Keratinocyte (primary cell): ENCODE measurements at regions not wholly inside any gene's neighbourhood (a gene's known extent, or its start where the extent isn't known, plus 50 kb on each side); places are given as distances from the start of the nearest gene placed in this dataset.

Source experiments
- DNase-seq: peaks from one replicate; pipeline ENCODE4 v3.0.0-alpha.2; 2011; ENCODE audit warnings: low read depth, missing footprints, low spot score
- FAIRE-seq: peaks from 2 replicates; lab custom pipeline; 2011; peaks lifted over from hg19 to GRCh38; lab: Jason Lieb, UNC
- H2AFZ ChIP-seq: 2 replicates; pipeline ENCODE4 v1.6.0; 2012; ENCODE audit warnings: low read length, control low read depth, inconsistent platforms; ENCODE audit not compliant: control insufficient read depth
- H3K27ac ChIP-seq: 2 replicates; pipeline ENCODE4 v1.5.1; 2011; ENCODE audit warnings: low read length; ENCODE audit not compliant: control insufficient read depth, insufficient read depth
- H3K27me3 ChIP-seq: 3 replicates; pipeline ENCODE4 v1.6.0; 2011; ENCODE audit warnings: low read length; ENCODE audit not compliant: control insufficient read depth, insufficient read depth; ENCODE audit errors: extremely low read depth
- H3K36me3 ChIP-seq, 2 experiments: 2 replicates in 1 of 2; 3 replicates in 1 of 2; pipeline ENCODE4 v1.5.1; 2011; ENCODE audit warnings: low read length in 2 of 2, mild to moderate bottlenecking in 1 of 2; ENCODE audit not compliant: control insufficient read depth in 2 of 2, insufficient read depth in 2 of 2; ENCODE audit errors: extremely low read depth in 1 of 2
- H3K4me1 ChIP-seq: 3 replicates; pipeline ENCODE4 v1.5.1; 2011; ENCODE audit warnings: low read length; ENCODE audit not compliant: control insufficient read depth, insufficient read depth; ENCODE audit errors: extremely low read depth
- H3K4me2 ChIP-seq: 3 replicates; pipeline ENCODE4 v1.6.0; 2011; ENCODE audit warnings: low read depth, low read length; ENCODE audit not compliant: control insufficient read depth, insufficient read depth; ENCODE audit errors: extremely low read depth
- H3K4me3 ChIP-seq, 3 experiments: fragments of 200-600 bp in 1 of 3; sonication (generic) in 1 of 3; 2 replicates in 2 of 3; 3 replicates in 1 of 3; pipeline ENCODE4 v1.5.1; 2011 to 2016; ENCODE audit warnings: low read length in 3 of 3, mild to moderate bottlenecking in 3 of 3, control low read depth in 2 of 3, inconsistent platforms in 1 of 3, low read depth in 1 of 3, mixed read lengths in 1 of 3, mixed run types in 1 of 3, moderate library complexity in 1 of 3; ENCODE audit not compliant: control insufficient read depth in 2 of 3, insufficient read depth in 2 of 3; ENCODE audit errors: extremely low read depth in 1 of 3
- H3K79me2 ChIP-seq: 2 replicates; pipeline ENCODE4 v1.6.0; 2012; ENCODE audit warnings: low read length; ENCODE audit not compliant: control insufficient read depth, insufficient read depth
- H3K9ac ChIP-seq: 3 replicates; pipeline ENCODE4 v1.6.0; 2011; ENCODE audit warnings: low read length; ENCODE audit not compliant: control insufficient read depth, insufficient read depth; ENCODE audit errors: extremely low read depth
- H3K9me1 ChIP-seq: 3 replicates; pipeline ENCODE4 v1.6.0; 2011; ENCODE audit warnings: low read length; ENCODE audit not compliant: control insufficient read depth, insufficient read depth; ENCODE audit errors: extremely low read depth
- H3K9me3 ChIP-seq: 2 replicates; pipeline ENCODE4 v1.5.1; 2012; ENCODE audit warnings: low read depth, low read length; ENCODE audit not compliant: control insufficient read depth
- H4K20me1 ChIP-seq: 3 replicates; pipeline ENCODE4 v1.6.0; 2011; ENCODE audit warnings: low read length; ENCODE audit not compliant: control insufficient read depth, insufficient read depth; ENCODE audit errors: extremely low read depth
- CTCF ChIP-seq, 3 experiments: IDR thresholded peaks in 1 of 3; conservative IDR thresholded peaks in 1 of 3; optimal IDR thresholded peaks in 1 of 3; 2 replicates in 2 of 3; 3 replicates in 1 of 3; pipeline versions ENCODE3 to v1.5.1; 2011; ENCODE audit warnings: low read length in 3 of 3, mild to moderate bottlenecking in 3 of 3, moderate library complexity in 2 of 3, control low read depth in 1 of 3, inconsistent platforms in 1 of 3; ENCODE audit not compliant: insufficient read depth in 2 of 3; ENCODE audit errors: extremely low read depth in 1 of 3
- EZH2 ChIP-seq: IDR thresholded peaks from one replicate; pipeline ENCODE4 v1.6.1; 2012; ENCODE audit warnings: inconsistent platforms, mild to moderate bottlenecking, low read length, moderate library complexity
- dilution Hi-C: fragments of 300-500 bp; cut with MboI; formaldehyde crosslinking; loops from one replicate; pipeline ENCODE4 v1.7.0; 2020; ENCODE audit warnings: low sequenced_read_pairs; ENCODE audit not compliant: extremely low pct_ligation_motif_present

- DNase-seq (no peak), FAIRE-seq (no peak)
- H3K9ac ChIP-seq, result no peak overlapping the region
- H4K20me1 ChIP-seq, result no peaks in the 10 kb centered on the region
- no peaks in the 10 kb centered on the region for H3K36me3 ChIP-seq
- H3K9me3 ChIP-seq, result no peaks in the 10 kb centered on the region
- peaks cover 32% of the 10 kb centered on the region for H3K4me1 ChIP-seq
- no peaks in the 10 kb centered on the region for H3K9me1 ChIP-seq
- no peaks in the 10 kb centered on the region for H3K27me3 ChIP-seq
- H3K4me2 ChIP-seq, result no peak overlapping the region
- no peaks in the 10 kb centered on the region for H3K79me2 ChIP-seq
- TF ChIP-seq CTCF (optimal IDR thresholded peaks at IDR 0.05 in 1 of 3, IDR thresholded peaks at IDR 0.05 in 1 of 3, conservative IDR thresholded peaks at IDR 0.05 in 1 of 3; ENCODE audit: extremely low read depth in 1 of 3, insufficient read depth in 2 of 3, low read length in 3 of 3) (no peak), EZH2 (no peak)
- H2AFZ ChIP-seq, result no peak overlapping the region
- no peak overlapping the region for H3K4me3 ChIP-seq
- no peak overlapping the region for H3K27ac ChIP-seq
- dilution Hi-C loops, result no loop called here
These were observed 86.4 kb upstream of the SLC7A1 start for GRCh38 chr13:29681864-29682263.

- H2AFZ ChIP-seq, result peak overlapping the region; percentile 8
- H3K4me3 ChIP-seq, result no peak overlapping the region
- H3K27ac ChIP-seq, result no peak overlapping the region
- no peaks in the 10 kb centered on the region for H3K79me2 ChIP-seq
- no peak overlapping the region for H3K4me2 ChIP-seq
- H3K9ac ChIP-seq, result no peak overlapping the region
- no peak for FAIRE-seq
- peaks cover 32% of the 10 kb centered on the region for H3K4me1 ChIP-seq
- TF ChIP-seq CTCF (optimal IDR thresholded peaks at IDR 0.05 in 1 of 3, IDR thresholded peaks at IDR 0.05 in 1 of 3, conservative IDR thresholded peaks at IDR 0.05 in 1 of 3; ENCODE audit: extremely low read depth in 1 of 3, insufficient read depth in 2 of 3, low read length in 3 of 3) (no peak), EZH2 (no peak)
- DNase-seq, result no peak
- H3K9me1 ChIP-seq, result no peaks in the 10 kb centered on the region
- no peaks in the 10 kb centered on the region for H3K36me3 ChIP-seq
- dilution Hi-C loops, result no loop called here
- no peaks in the 10 kb centered on the region for H3K27me3 ChIP-seq
- H3K9me3 ChIP-seq, result no peaks in the 10 kb centered on the region
- H4K20me1 ChIP-seq, result no peaks in the 10 kb centered on the region
These were observed 84.0 kb upstream of the SLC7A1 start for GRCh38 chr13:29679396-29680053.
